Psoas muscle (tissue), 7 donors: ENCODE measurements at regions not wholly inside any gene's neighbourhood (a gene's known extent, or its start where the extent isn't known, plus 50 kb on each side); places are given as distances from the start of the nearest gene placed in this dataset.

ENCODE experiments used
- ATAC-seq, 4 donors: fragments of 200-7000 bp; cut with Tn5 transposase; one replicate each; pipeline ENCODE4 v1.9.1; 2020; ENCODE audit warnings: moderate library complexity in 3 of 4, mild to moderate bottlenecking in 2 of 4
- DNase-seq, 2 donors: peaks; one replicate each; pipeline ENCODE4 v3.0.0-alpha.2; 2020
- H3K27ac ChIP-seq: fragments of 200-600 bp; one replicate; pipeline ENCODE4 v1.8.0; 2022
- H3K27me3 ChIP-seq, 3 donors: fragments of 200-600 bp in 1 of 3; one replicate each; pipeline versions ENCODE4 v1.6.1 to v1.8.0; 2013 to 2022; ENCODE audit warnings: low read length in 2 of 3, mild to moderate bottlenecking in 2 of 3, moderate library complexity in 1 of 3; ENCODE audit not compliant: insufficient read depth in 3 of 3
- H3K36me3 ChIP-seq, 2 donors: fragments of 200-600 bp in 1 of 2; one replicate each; pipeline versions ENCODE4 v1.6.1 to v1.8.0; 2013 to 2022; ENCODE audit warnings: low read depth in 1 of 2, mild to moderate bottlenecking in 1 of 2, moderate library complexity in 1 of 2; ENCODE audit not compliant: insufficient read depth in 1 of 2
- H3K4me1 ChIP-seq: fragments of 200-600 bp; one replicate; pipeline ENCODE4 v1.8.0; 2022
- H3K4me3 ChIP-seq: fragments of 200-600 bp; one replicate; pipeline ENCODE4 v1.8.0; 2022; ENCODE audit warnings: mild to moderate bottlenecking
- H3K9me3 ChIP-seq: fragments of 200-600 bp; one replicate; pipeline ENCODE4 v1.8.0; 2022
- WGBS, 3 donors: extraction: QIAGEN DNeasy Blood & Tissue Kit; methylation state at CpG; one replicate each; pipeline versions ENCODE4 v1.1.6 to v1.1.7; 2013; 5-methylcytosine and 5-hydroxymethylcytosine counted together
- intact Hi-C, 2 donors: fragments of 100-400 bp; cut with DNase I; formaldehyde crosslinking; loops; one replicate each; pipeline versions ENCODE4 v1.11.0 to v1.14.2; 2022
- TF ChIP-seq, protein P1 (sequence below): fragments of 200-600 bp; IDR thresholded peaks from one replicate; pipeline ENCODE4 v1.8.0; 2022; ENCODE audit warnings: antibody characterized with exemption
- donor health status: healthy with polysubstance abuse.
- donor health status: DM: no; HTN: no; CAD: no; lungs with moderate emphysema.
- donor health status: Bipolar disorder and iron deficiency.
- donor health status: healthy.
- donor health status: DM: yes; HTN: yes; CAD: no.
- donor health status: DM: no; HTN: no; CAD: no.
- donor health status: DM: yes; HTN: yes; CAD: no.

DNA sequence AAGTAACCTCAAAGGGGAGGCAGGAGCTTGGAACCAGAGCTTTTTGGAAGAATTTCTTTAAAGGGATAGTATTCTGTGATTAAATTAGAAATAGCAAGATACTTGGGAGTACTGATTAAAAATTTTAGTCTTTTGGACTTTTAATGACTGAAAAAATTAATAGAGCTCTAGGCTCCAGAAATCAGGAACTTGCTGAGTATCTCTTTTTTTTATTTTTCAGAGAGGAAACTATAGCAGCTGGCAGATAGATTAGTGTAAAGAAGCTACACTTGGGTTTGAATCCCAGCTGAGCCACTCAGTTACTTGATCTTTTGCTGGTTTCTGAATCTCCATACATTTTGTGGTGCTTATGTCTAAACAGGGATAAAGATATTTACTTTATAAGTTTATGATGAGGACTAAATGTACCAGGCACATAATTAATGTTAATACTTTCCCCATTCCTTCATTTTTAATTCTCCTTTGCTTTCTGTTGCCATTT is 94.2 kb upstream of the TNC start:
- intact Hi-C loops, result no loop called here
- peak overlapping the region; percentile 82 for H3K27ac ChIP-seq

DNA sequence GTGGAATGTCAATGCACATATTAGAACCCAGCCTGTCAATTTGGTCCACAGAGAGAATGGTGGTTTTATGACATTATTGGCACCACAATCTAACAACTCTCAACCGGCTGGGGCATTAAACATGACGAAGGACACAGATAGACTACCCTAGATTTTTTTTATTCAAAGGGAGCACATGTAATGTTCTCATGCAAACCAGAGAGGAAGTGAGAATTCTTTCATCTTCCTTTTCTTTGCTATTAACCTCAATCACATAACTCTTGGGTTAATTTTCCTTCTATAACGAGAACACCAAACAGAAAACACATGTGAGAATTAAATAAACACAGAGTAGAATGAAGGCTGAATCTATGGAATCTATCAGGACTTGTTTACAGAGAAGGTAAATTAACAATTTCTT is 94.9 kb upstream of the TNC start:
- ATAC-seq, result no peak
- H3K36me3 ChIP-seq, result no peaks in the 10 kb centered on the region
- intact Hi-C loops, result no loop called here

More for the DNA sequence above, 94.2 kb upstream of the TNC start:
- DNase-seq (no peak), ATAC-seq (no peak)
- Histone ChIP-seq H3K27me3 (no peaks in the 10 kb centered on the region), H3K4me3 (no peak overlapping the region), H3K4me1 (peaks cover 10% of the 10 kb centered on the region), H3K9me3 (no peaks in the 10 kb centered on the region), H3K36me3 (no peaks in the 10 kb centered on the region)
- TF ChIP-seq, protein P1, sequence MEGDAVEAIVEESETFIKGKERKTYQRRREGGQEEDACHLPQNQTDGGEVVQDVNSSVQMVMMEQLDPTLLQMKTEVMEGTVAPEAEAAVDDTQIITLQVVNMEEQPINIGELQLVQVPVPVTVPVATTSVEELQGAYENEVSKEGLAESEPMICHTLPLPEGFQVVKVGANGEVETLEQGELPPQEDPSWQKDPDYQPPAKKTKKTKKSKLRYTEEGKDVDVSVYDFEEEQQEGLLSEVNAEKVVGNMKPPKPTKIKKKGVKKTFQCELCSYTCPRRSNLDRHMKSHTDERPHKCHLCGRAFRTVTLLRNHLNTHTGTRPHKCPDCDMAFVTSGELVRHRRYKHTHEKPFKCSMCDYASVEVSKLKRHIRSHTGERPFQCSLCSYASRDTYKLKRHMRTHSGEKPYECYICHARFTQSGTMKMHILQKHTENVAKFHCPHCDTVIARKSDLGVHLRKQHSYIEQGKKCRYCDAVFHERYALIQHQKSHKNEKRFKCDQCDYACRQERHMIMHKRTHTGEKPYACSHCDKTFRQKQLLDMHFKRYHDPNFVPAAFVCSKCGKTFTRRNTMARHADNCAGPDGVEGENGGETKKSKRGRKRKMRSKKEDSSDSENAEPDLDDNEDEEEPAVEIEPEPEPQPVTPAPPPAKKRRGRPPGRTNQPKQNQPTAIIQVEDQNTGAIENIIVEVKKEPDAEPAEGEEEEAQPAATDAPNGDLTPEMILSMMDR, result no peak

DNA sequence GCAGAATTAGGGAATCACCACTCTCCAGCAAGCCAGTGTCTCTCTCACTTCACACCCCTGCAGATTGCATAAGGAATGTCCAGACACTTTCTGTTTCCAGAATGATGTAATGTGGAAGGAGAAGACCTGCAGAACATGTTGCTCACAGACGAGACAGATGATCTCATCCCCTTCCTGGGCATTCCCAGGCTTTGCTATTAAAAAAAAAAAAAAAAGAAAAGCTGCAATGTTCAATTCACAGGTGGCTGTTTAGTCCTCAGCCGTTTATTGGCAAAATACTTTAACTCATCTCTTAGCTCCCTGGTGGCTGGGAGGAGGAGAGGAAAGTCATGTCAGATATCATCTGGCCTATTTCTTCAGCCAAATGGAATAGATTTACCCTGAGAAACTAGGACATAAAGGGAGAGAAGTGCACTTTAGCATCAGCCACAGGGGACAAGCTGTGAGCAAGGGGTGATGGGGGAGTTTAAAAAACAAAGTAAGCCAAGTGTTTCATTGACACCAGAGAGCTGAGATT is 95.9 kb upstream of the TNC start:
- WGBS, 3 donors, result 3 to 17% (median 3%) methylated on average over 2 of the region's 2 CpGs
- ATAC-seq, result peak; percentile 52 to 86 (median 66)
- DNase-seq, result no peak
- H3K9me3 ChIP-seq, result no peaks in the 10 kb centered on the region
- peaks cover 10% of the 10 kb centered on the region for H3K4me1 ChIP-seq
- no peaks in the 10 kb centered on the region for H3K36me3 ChIP-seq
- intact Hi-C loops, result no loop called here
- no peaks in the 10 kb centered on the region for H3K27me3 ChIP-seq
- H3K4me3 ChIP-seq, result no peak overlapping the region
- TF ChIP-seq, protein P1, result no peak
- H3K27ac ChIP-seq, result peak overlapping the region; percentile 21

More for the DNA sequence above, 94.9 kb upstream of the TNC start:
- peaks cover 10% of the 10 kb centered on the region for H3K4me1 ChIP-seq
- whole genome bisulfite sequencing, 3 donors, result 55 to 74% (median 67%) methylated on average over 3 of the region's 3 CpGs
- no peak overlapping the region for H3K27ac ChIP-seq
- no peak overlapping the region for H3K4me3 ChIP-seq
- no peaks in the 10 kb centered on the region for H3K27me3 ChIP-seq
- H3K9me3 ChIP-seq, result no peaks in the 10 kb centered on the region
- no peak for DNase-seq
- TF ChIP-seq, protein P1, result no peak

DNA sequence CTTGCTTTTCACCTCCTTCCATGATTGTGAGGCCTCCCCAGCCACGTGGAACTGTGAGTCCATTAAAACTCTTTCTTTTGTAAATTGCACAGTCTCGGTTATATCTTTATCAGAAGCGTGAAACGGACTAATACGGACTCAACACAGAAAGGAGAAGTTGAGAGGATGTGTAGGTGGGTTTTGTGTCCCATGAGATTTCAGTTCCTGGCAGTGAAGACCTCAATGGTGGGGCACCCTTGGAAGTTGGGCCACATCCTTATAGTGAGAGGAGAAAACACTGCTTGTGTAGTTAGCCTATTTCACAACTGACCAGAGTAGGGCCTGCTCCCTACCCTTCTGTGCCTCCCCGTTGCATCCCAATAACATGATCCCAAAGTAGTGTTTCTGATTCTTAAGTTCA is 98.9 kb upstream of the TNC start:
- intact Hi-C loops, result no loop called here
- H3K36me3 ChIP-seq, result no peaks in the 10 kb centered on the region

More for the DNA sequence above, 98.9 kb upstream of the TNC start:
- no peak overlapping the region for H3K4me3 ChIP-seq
- H3K27ac ChIP-seq, result no peak overlapping the region
- no peaks in the 10 kb centered on the region for H3K9me3 ChIP-seq
- DNase-seq (no peak), ATAC-seq (no peak)
- WGBS, 3 donors, result 87 to 89% (median 89%) methylated on average over 6 of the region's 6 CpGs
- peaks cover 8% of the 10 kb centered on the region for H3K4me1 ChIP-seq
- TF ChIP-seq, protein P1, result no peak
- H3K27me3 ChIP-seq, result no peaks in the 10 kb centered on the region
